ENCODE measurements at regions not wholly inside any gene's neighbourhood (a gene's known extent, or its start where the extent isn't known, plus 50 kb on each side); places are given as distances from the start of the nearest gene placed in this dataset.

- H3K4me3 ChIP-seq: no peak overlapping the region
- no peaks in the 10 kb centered on the region for H3K36me3 ChIP-seq
- no peaks in the 10 kb centered on the region for H3K27me3 ChIP-seq
- no peaks in the 10 kb centered on the region for H3K4me1 ChIP-seq (ENCODE audit: low read depth)
- no peaks in the 10 kb centered on the region for H3K9me3 ChIP-seq (ENCODE audit: low read depth)
- no peak for DNase-seq (ENCODE audit: low read depth in 1 of 2, low spot score in 1 of 2)
- TF ChIP-seq, protein P1, sequence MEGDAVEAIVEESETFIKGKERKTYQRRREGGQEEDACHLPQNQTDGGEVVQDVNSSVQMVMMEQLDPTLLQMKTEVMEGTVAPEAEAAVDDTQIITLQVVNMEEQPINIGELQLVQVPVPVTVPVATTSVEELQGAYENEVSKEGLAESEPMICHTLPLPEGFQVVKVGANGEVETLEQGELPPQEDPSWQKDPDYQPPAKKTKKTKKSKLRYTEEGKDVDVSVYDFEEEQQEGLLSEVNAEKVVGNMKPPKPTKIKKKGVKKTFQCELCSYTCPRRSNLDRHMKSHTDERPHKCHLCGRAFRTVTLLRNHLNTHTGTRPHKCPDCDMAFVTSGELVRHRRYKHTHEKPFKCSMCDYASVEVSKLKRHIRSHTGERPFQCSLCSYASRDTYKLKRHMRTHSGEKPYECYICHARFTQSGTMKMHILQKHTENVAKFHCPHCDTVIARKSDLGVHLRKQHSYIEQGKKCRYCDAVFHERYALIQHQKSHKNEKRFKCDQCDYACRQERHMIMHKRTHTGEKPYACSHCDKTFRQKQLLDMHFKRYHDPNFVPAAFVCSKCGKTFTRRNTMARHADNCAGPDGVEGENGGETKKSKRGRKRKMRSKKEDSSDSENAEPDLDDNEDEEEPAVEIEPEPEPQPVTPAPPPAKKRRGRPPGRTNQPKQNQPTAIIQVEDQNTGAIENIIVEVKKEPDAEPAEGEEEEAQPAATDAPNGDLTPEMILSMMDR (IDR thresholded peaks at IDR 0.05; ENCODE audit: low read depth, low read length): no peak
- no peak overlapping the region for H3K27ac ChIP-seq
Observed at GRCh38 chr11:57082125-57082524, 93.4 kb downstream of the OR5AK2 start.

DNA sequence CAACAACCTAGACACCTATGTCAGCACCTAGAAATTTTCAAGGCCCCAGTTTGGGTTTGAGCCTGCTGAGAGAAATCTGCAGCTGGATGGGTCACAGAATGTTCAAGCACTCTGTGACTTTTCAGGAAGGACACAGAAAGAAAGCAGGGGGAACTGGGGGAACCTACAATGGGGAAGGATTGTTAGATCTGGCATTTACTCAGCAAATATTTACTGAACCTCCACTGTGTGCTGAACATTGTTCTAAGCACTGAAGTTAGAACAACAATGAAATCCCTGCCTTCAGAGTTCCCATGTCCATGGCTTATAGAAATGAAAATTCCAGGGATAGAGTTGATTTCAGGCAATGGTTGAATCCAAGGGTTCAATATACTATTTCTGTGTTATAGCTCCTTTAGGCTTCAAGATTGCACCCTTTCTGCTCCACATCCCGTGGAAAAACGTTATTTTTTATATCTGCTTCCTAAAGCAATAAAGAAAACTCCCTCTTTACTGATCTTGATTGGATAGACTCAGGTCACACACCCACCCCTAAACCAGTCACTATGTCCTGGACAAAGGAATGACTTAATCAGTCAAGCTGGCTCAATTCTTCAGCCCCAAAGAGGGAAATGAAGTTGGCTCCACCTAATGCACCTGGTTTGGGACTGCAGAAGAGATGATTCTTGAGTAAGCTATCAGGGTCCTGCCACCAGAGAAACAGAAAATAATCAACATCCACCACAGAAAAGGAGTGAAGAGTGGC is 95.1 kb downstream of the OR5AK2 start:
- TF ChIP-seq, protein P1 (IDR thresholded peaks at IDR 0.05; ENCODE audit: low read depth, low read length): no peak
- Histone ChIP-seq H3K27me3 (no peaks in the 10 kb centered on the region), H3K4me3 (no peak overlapping the region), H3K4me1 (ENCODE audit: low read depth) (no peaks in the 10 kb centered on the region), H3K27ac (no peak overlapping the region), H3K9me3 (ENCODE audit: low read depth) (no peaks in the 10 kb centered on the region), H3K36me3 (no peaks in the 10 kb centered on the region)
- no peak for DNase-seq (ENCODE audit: low read depth in 1 of 2, low spot score in 1 of 2)

DNA sequence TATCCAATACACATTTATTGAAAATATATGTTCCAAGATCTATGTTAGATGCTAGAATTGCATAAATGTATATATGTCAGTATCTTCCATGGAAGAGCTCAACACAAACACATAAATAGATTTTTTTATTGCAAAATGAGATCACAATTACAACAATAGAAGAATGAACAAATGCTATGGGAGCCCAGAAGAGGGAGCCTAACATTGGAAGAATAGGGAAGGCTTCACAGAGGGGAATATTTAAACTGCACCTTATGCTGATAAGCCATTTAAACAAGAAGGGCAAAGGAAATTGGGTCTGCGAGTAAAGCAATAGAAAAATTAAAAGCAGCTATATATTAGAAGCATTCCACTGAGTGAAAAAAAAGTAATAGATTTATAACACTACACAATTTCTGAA is 96.1 kb upstream of the LRRC55 start:
- no peak overlapping the region for H3K27ac ChIP-seq
- no peaks in the 10 kb centered on the region for H3K27me3 ChIP-seq
- H3K9me3 ChIP-seq (ENCODE audit: low read depth): no peaks in the 10 kb centered on the region
- no peak overlapping the region for H3K4me3 ChIP-seq
- H3K36me3 ChIP-seq: no peaks in the 10 kb centered on the region
- no peaks in the 10 kb centered on the region for H3K4me1 ChIP-seq (ENCODE audit: low read depth)
- TF ChIP-seq, protein P1 (IDR thresholded peaks at IDR 0.05; ENCODE audit: low read depth, low read length): peak; percentile 21
- peak in 1 of 2 donors; percentile 5 for DNase-seq (ENCODE audit: low read depth in 1 of 2, low spot score in 1 of 2)

DNA sequence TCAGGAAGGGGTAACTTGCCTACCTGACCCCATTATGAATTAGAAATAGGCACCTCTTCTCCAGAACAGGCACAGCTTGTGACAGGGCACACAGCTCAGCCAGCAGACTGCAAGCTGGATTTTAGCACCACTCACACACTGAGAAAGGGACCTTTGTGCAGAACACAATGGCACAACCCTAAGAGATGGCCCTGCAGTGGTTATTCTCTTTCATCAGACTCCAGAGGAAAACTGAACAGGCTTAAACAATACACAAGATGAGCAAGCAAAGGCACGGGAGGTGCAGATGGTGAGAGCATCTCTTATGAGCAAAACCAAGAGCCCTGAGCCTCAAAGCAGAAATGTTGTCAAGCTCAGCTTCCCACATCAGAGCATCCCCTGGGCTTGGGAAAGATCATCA is 93.8 kb upstream of the LRRC55 start:
- no peaks in the 10 kb centered on the region for H3K9me3 ChIP-seq (ENCODE audit: low read depth)
- no peak for DNase-seq (ENCODE audit: low read depth in 1 of 2, low spot score in 1 of 2)
- no peak overlapping the region for H3K4me3 ChIP-seq
- H3K36me3 ChIP-seq: no peaks in the 10 kb centered on the region
- H3K27ac ChIP-seq: no peak overlapping the region
- no peaks in the 10 kb centered on the region for H3K27me3 ChIP-seq
- TF ChIP-seq, protein P1 (IDR thresholded peaks at IDR 0.05; ENCODE audit: low read depth, low read length): no peak
- no peaks in the 10 kb centered on the region for H3K4me1 ChIP-seq (ENCODE audit: low read depth)

DNA sequence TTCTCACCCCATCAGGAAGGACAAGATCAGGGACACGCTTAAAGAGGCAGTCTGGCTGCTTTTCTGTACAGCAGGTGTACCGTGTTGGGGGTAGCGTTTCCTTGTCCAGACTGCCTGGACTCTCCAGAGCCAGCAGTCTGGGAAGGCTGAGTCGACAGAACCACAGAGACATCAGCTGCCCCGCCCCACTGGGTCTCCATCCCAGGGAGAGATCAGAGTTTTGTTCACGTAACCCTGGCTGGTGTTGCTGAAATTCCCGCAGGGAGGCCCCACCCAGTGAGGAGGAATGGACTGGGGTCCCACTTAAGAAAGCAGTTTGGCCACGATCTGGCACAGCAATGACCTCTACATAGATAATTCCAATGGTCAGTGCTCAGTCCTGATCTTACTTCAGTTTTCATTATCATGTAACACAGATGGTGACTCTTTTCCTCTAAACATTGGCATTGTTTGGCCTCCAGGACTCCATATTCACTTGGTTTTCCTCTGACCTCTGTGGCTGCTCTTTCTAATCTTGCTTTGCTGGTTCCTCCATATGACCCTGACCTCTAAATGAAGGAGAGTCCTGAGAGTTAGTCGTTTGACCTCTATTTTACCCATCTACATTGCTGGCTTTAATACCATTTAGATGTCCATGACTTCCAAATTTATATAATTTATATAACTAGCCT is 89.6 kb upstream of the LRRC55 start:
- DNase-seq (ENCODE audit: low read depth in 1 of 2, low spot score in 1 of 2): no peak
- no peaks in the 10 kb centered on the region for H3K9me3 ChIP-seq (ENCODE audit: low read depth)
- TF ChIP-seq, protein P1 (IDR thresholded peaks at IDR 0.05; ENCODE audit: low read depth, low read length): no peak
- H3K27ac ChIP-seq: no peak overlapping the region
- H3K36me3 ChIP-seq: no peaks in the 10 kb centered on the region
- H3K4me1 ChIP-seq (ENCODE audit: low read depth): peaks cover 11% of the 10 kb centered on the region
- H3K4me3 ChIP-seq: no peak overlapping the region
- no peaks in the 10 kb centered on the region for H3K27me3 ChIP-seq

Data from cardiac muscle cell (in vitro differentiated cells and primary cell).